22Rv1 (cell line): ENCODE measurements at regions not wholly inside any gene's neighbourhood (a gene's known extent, or its start where the extent isn't known, plus 50 kb on each side); places are given as distances from the start of the nearest gene placed in this dataset.
A peak's percentile ranks its signal among the peaks of the same experiment; 100 is the strongest.
"Not testable (repeated sequence)": the region's sequence is repeated elsewhere in the genome, so short reads cannot be mapped to it uniquely, and the experiment has no call there.

ENCODE experiments used
- H3K27ac ChIP-seq: fragments of 450-650 bp; 2 replicates; pipeline ENCODE4 v1.5.1; 2017
- ZFX ChIP-seq: fragments of 450-650 bp; IDR thresholded peaks from 2 replicates; pipeline ENCODE4 v1.6.1; 2017; ENCODE audit warnings: antibody characterized with exemption, borderline replicate concordance
- TF ChIP-seq, protein P1 (sequence below): fragments of 450-650 bp; IDR thresholded peaks from 2 replicates; pipeline ENCODE4 v1.5.1; 2017; ENCODE audit warnings: mild to moderate bottlenecking

DNA sequence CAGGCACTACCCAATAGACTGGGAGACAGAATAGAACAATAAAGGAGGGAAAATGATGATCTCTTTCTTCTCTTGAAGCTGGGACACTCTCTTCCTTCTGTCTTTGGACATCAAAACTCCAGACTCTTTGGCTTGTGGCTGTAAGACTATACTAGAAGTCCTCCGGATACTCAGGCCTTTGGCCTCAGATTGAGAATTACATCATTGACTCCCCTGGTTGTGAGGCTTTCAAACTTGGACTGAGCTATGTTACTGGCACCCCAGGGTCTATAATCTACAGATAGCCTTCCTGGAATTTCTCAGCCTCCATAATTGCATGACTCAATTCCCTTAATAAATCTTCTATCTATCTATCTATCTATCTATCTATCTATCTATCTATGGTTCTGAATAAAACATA lies 294.2 kb upstream of the CT83 start:
- TF ChIP-seq, protein P1, sequence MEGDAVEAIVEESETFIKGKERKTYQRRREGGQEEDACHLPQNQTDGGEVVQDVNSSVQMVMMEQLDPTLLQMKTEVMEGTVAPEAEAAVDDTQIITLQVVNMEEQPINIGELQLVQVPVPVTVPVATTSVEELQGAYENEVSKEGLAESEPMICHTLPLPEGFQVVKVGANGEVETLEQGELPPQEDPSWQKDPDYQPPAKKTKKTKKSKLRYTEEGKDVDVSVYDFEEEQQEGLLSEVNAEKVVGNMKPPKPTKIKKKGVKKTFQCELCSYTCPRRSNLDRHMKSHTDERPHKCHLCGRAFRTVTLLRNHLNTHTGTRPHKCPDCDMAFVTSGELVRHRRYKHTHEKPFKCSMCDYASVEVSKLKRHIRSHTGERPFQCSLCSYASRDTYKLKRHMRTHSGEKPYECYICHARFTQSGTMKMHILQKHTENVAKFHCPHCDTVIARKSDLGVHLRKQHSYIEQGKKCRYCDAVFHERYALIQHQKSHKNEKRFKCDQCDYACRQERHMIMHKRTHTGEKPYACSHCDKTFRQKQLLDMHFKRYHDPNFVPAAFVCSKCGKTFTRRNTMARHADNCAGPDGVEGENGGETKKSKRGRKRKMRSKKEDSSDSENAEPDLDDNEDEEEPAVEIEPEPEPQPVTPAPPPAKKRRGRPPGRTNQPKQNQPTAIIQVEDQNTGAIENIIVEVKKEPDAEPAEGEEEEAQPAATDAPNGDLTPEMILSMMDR: no peak
- H3K27ac ChIP-seq: no peak overlapping the region

DNA sequence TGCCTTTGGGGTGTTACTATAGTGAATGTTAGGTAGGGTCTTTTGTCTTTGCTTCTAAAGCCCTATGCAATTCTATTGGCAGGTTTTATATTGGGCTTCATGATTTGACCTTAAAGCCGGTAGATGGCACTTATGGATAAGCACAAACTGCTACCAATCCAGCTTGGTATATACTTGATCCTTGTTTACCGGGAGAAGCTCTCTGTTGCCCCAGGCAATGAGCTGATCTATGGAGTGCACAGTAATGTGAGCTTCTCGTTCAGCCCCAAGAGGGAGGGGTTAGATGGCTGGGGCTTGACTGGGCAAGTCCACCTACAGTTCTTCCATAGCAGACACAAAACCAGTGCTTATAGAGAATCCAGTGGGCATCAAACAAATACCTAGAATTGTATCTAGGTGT lies 287.2 kb upstream of the CT83 start:
- peak overlapping the region; percentile 32; the same call in 1 of the 2 replicates for H3K27ac ChIP-seq
- no peak for TF ChIP-seq ZFX
- TF ChIP-seq, protein P1: peak; percentile 58

DNA sequence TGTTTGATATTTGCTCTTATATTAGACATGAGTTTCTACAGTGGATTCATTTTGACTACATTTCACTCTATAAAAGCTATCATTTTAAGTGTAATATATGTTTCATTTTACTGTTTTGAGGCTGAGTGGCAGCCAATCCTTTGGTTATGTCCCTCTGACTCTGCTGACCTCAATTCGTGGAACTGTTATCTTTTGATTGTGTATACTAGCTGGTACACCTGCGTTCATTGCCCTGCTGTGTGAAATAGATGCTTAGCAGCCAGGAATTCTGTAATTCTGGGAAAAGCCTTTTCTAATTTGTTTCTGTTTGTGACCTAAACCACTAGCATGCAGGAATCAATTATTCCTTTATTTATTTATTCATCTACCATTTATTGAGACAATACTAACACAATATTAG lies 269.4 kb upstream of the CT83 start:
- H3K27ac ChIP-seq: no peak overlapping the region
- TF ChIP-seq, protein P1: no peak
- TF ChIP-seq ZFX: no peak

DNA sequence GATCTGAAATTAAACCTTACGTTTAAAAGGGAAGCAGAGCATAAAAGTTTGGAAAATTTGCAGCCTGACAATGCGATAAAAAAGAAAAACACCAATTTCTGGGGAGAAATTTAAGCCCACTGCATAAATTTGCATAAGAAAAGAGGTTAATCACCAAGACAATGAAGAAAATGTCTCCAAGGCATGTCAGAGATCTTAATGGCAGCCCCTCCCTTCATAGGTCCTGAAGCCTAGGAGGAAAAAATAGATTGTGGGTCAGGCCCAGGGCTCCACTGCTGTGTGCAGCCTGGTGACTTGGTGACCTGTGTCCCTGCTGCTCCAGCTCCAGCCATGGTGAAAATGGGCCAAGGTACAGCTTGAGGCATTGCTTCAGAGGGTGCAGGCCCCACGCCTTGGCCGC lies 264.0 kb upstream of the CT83 start:
- TF ChIP-seq, protein P1: no peak
- TF ChIP-seq ZFX: no peak
- H3K27ac ChIP-seq: no peak overlapping the region

DNA sequence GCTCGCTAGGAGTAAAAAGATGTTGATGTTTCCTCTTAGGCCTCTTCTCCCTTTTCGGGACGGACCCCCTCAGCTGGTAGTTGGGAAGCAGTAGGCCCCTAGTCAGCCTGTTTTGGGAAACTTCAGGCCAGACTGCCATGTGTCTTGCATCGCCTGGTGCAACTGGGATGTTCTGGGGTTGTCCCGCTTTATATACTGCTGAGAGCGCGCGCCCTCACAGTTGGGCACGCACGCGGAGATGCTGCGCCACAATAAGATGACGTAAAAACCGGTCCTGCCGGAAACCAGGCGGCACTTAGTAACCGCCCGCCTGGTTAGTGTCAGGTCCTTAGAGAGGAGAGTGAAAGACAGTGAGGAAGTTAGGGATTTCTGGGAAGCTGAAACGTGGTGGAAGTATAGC lies 231.3 kb upstream of the CT83 start:
- TF ChIP-seq, protein P1: no peak
- TF ChIP-seq ZFX: no peak

DNA sequence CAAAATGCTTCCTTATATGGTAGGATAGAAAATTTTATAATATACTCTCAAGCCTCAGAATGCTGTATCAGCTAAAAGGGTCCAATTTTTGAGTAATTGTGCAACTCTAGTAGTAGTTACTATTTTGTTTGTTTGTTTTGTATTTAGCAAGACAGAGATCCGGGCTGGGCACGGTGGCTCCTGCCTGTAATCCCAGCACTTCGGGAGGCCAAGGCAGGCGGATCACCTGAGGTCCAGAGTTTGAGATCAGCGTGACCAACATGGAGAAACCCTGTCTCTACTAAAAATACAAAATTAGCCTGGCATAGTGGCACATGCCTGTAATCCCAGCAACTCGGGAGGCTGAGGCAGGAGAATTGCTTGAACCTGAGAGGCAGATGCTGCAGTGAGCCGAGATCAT lies 216.8 kb upstream of the CT83 start:
- H3K27ac ChIP-seq: not testable (repeated sequence)

More for the DNA sequence above, 231.3 kb upstream of the CT83 start:
- H3K27ac ChIP-seq: no peak overlapping the region

DNA sequence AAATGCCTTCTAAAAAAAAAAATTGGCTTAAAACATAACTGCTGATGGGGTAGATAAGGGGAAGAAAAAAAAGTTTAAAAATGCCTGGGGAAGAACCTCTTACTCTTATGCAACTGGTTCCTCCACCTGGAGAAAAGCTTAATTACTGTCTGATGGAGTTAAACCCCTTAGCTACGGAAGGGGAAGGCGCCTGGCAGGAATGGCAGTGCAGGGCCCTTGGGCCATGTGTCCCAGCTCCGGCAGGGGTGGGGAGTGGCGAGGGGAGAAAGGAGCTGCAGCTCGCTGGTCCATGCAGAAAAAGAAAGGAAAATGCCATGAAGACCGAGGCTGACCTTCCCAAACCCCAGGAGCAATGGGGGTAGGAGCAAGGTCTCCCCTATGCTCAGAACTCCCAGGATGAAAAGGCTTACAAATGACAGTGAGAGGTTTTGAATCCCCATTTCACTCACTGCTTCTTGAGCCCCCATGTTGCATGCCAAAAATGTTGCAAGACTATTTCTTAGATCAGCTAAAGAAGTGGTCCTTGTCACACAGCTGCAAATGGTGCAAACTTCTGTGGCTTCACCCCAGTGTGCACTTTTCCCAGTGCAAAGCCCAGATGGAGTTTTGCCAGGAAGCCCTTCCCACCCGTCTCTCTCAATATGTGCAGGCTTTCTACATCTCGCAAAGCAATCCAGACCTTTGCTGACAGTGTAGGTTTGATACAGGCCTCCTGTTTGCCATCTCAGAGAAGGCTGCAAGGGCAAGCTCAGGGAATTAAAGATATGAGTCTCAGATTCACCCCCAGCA lies 204.8 kb upstream of the CT83 start:
- no peak overlapping the region for H3K27ac ChIP-seq
- no peak for TF ChIP-seq ZFX
- TF ChIP-seq, protein P1: no peak

DNA sequence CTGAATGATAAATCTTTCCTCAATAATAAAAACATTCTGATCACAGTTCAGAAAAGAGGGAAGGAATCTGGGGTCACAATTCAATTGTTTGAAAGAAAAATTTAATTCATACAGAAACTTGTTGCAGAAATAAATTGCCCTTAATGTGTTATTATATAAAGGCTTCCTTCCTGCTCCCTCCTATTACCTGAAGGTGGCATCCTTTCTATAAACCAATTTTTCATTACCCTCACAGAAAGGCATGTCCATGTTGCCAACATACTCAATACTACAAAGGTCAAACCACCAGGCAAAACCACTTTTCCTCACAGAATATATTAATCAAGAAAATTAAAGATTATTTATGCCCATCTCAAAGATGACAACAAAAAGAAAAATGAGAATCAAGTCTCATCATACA lies 194.3 kb upstream of the CT83 start:
- H3K27ac ChIP-seq: no peak overlapping the region
- TF ChIP-seq ZFX: no peak
- TF ChIP-seq, protein P1: peak; percentile 25; the same call in 1 of the 2 replicates
